ENCODE measurements at regions not wholly inside any gene's neighbourhood (a gene's known extent, or its start where the extent isn't known, plus 50 kb on each side); places are given as distances from the start of the nearest gene placed in this dataset.

DNA sequence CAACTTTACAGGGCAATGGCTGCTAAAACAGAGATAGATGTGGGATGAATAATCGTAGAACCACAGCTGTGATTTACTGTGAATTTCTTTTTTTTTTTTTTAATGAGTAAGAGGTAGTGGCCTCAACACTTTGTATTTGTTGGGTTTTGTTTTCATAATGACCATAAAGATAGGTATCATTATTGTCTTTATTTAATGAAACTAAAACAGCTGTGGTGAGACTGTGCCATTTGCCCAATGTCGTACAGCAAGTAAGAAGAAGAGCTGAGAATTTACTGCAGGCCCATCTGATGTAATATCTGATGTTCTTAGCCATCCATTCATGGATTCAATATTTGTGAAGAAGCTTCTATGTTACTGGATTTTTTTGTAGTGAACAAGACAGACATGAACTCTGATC lies 271.2 kb downstream of the IPMK start:
- TF ChIP-seq EP300 (IDR thresholded peaks at IDR 0.05) (no peak), POLR2A (IDR thresholded peaks at IDR 0.05) (no peak)
- TF ChIP-seq, protein P1, sequence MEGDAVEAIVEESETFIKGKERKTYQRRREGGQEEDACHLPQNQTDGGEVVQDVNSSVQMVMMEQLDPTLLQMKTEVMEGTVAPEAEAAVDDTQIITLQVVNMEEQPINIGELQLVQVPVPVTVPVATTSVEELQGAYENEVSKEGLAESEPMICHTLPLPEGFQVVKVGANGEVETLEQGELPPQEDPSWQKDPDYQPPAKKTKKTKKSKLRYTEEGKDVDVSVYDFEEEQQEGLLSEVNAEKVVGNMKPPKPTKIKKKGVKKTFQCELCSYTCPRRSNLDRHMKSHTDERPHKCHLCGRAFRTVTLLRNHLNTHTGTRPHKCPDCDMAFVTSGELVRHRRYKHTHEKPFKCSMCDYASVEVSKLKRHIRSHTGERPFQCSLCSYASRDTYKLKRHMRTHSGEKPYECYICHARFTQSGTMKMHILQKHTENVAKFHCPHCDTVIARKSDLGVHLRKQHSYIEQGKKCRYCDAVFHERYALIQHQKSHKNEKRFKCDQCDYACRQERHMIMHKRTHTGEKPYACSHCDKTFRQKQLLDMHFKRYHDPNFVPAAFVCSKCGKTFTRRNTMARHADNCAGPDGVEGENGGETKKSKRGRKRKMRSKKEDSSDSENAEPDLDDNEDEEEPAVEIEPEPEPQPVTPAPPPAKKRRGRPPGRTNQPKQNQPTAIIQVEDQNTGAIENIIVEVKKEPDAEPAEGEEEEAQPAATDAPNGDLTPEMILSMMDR (IDR thresholded peaks at IDR 0.05) = no peak
- no peaks in the 10 kb centered on the region for H3K36me3 ChIP-seq
- no peaks in the 10 kb centered on the region for H3K27me3 ChIP-seq
- no peaks in the 10 kb centered on the region for H3K4me1 ChIP-seq
- H3K4me3 ChIP-seq = no peak overlapping the region
- no peak for DNase-seq (ENCODE audit: low spot score in 2 of 2)
- WGBS, 2 donors = 85 to 96% methylated on average over 2 of the region's 2 CpGs
- no peak overlapping the region for H3K27ac ChIP-seq
- no peaks in the 10 kb centered on the region for H3K9me3 ChIP-seq

DNA sequence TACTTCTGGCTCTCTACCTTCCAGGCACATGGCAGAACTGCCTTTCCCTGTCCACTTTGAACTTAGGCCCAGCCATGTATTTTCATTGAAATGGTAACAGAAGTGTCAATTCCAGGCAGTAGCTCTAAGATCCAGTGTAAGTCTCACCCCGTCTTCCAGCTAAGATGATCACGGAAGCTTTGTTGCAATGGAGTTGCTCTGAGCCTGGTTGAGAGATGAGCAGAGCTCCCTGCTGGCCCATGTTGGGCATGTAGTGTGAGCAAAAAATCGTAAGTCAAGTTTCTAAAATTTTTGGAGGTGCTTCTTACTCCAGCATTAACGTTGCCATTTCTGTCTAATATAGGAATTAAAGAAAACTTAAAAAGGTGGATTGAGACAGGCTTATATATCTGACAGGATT lies 274.4 kb downstream of the IPMK start:
- H3K4me3 ChIP-seq = no peak overlapping the region
- H3K36me3 ChIP-seq = no peaks in the 10 kb centered on the region
- H3K4me1 ChIP-seq = no peaks in the 10 kb centered on the region
- TF ChIP-seq, protein P1 (IDR thresholded peaks at IDR 0.05) = no peak
- no peak for TF ChIP-seq POLR2A (IDR thresholded peaks at IDR 0.05)
- TF ChIP-seq EP300 (IDR thresholded peaks at IDR 0.05) = no peak
- no peak overlapping the region for H3K27ac ChIP-seq
- DNase-seq (ENCODE audit: low spot score in 2 of 2) = no peak
- H3K27me3 ChIP-seq = no peaks in the 10 kb centered on the region
- 75 to 83% methylated on average over 4 of the region's 4 CpGs for WGBS, 2 donors
- no peaks in the 10 kb centered on the region for H3K9me3 ChIP-seq

DNA sequence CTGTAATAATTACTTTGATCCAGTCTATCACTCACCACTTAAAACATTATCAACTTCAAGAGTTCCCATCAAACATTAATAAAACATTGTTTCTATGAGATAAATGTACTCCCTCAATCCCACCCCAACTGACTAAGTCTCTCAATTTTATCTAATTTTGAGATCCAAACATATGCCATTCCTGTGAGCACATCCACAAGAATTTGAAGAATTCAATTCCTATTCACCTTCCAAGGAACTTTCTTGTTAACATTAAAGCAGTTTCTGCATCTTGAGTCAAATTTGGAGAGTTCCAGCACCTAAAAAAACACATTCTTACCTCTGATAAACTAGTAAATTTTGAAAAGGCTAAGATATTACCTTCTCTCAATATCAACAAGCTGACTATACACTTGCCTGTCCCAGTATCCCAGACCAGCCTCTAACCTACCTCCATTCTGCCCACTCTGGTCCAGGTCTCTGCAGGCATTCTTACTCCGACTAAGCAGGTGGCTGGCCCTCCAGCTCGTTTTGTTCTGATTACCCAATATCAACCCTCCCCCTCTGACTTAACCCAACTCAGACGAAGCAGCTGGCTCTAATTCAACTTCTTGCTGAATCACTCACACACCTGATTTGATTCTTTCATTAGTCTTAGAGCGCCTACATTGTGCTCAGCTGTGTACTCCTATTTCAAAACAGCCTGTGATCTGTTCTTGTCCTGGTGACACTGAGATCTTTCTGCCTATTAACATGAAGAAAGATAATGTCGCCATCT lies 275.2 kb downstream of the IPMK start:
- H3K9me3 ChIP-seq = no peaks in the 10 kb centered on the region
- H3K27me3 ChIP-seq = no peaks in the 10 kb centered on the region
- H3K4me3 ChIP-seq = no peak overlapping the region
- no peak for TF ChIP-seq POLR2A (IDR thresholded peaks at IDR 0.05)
- TF ChIP-seq, protein P1 (IDR thresholded peaks at IDR 0.05) = no peak
- TF ChIP-seq EP300 (IDR thresholded peaks at IDR 0.05) = no peak
- DNase-seq (ENCODE audit: low spot score in 2 of 2) = no peak
- no peak overlapping the region for H3K27ac ChIP-seq
- 55 to 57% methylated on average over 5 of the region's 5 CpGs for WGBS, 2 donors
- no peaks in the 10 kb centered on the region for H3K4me1 ChIP-seq
- no peaks in the 10 kb centered on the region for H3K36me3 ChIP-seq

DNA sequence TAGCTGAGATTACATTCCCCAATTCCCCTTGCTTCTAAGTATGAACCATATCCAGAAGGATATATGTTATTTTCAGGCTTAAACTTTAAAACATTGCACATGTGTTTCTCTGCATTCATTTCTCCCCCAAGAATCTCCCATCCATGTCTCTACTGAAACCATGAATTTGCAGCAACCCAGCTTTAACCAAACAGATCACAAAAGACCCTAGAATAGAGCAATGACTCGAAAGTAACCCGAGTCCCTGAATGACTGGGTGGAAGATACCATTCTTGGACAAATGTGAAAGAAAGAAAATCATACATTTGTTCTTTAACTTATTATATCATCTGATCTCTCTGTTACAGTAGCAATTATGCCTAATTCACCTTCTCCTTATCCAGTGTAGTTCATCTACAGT lies 278.7 kb downstream of the IPMK start:
- Histone ChIP-seq H3K4me1 (no peaks in the 10 kb centered on the region), H3K27me3 (no peaks in the 10 kb centered on the region), H3K36me3 (no peaks in the 10 kb centered on the region), H3K4me3 (no peak overlapping the region), H3K27ac (no peak overlapping the region), H3K9me3 (no peaks in the 10 kb centered on the region)
- 47 to 69% methylated on average over 2 of the region's 2 CpGs for WGBS, 2 donors
- TF ChIP-seq, protein P1 (IDR thresholded peaks at IDR 0.05) = no peak
- TF ChIP-seq EP300 (IDR thresholded peaks at IDR 0.05) (no peak), POLR2A (IDR thresholded peaks at IDR 0.05) (no peak)
- DNase-seq (ENCODE audit: low spot score in 2 of 2) = no peak

DNA sequence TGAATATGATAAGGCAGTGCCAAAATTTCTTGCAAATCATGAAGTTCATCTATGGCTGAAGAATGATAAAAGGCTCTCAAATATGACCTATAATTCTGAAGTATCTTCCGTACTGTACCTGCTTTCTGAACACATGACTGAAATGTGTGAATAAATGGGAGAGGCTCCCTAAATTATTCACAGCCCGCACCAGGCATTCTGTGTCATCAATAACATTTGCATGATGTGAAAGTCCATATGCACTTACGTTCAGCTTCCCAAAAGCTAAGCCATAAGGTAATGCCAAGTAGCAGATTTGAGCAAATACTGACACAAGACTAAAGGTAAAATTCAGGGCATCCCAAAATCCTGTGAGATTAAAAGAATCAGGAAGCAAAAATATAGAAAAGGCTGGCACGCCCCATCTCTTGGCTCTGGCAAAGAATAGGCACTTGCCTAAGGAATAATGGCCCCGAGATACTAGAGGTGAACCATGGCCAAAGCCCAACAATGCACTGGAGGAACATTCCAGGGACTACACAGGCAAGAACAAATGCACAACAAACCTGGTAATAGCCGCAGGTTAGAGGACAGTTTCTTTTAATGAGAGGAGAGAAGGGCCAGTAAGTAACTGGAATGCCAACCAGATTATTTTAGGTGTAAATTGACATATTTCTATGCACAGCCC lies 280.5 kb downstream of the IPMK start:
- H3K4me3 ChIP-seq = no peak overlapping the region
- no peak for TF ChIP-seq POLR2A (IDR thresholded peaks at IDR 0.05)
- no peak for TF ChIP-seq EP300 (IDR thresholded peaks at IDR 0.05)
- TF ChIP-seq, protein P1 (IDR thresholded peaks at IDR 0.05) = no peak
- no peak overlapping the region for H3K27ac ChIP-seq
- H3K27me3 ChIP-seq = no peaks in the 10 kb centered on the region
- no peak for DNase-seq (ENCODE audit: low spot score in 2 of 2)
- WGBS, 2 donors = 83 to 86% methylated on average over 6 of the region's 6 CpGs
- no peaks in the 10 kb centered on the region for H3K36me3 ChIP-seq
- no peaks in the 10 kb centered on the region for H3K9me3 ChIP-seq
- H3K4me1 ChIP-seq = no peaks in the 10 kb centered on the region

All from tibial nerve (tissue), 4 donors.